ENCODE measurements at regions not wholly inside any gene's neighbourhood (a gene's known extent, or its start where the extent isn't known, plus 50 kb on each side); places are given as distances from the start of the nearest gene placed in this dataset.

DNA sequence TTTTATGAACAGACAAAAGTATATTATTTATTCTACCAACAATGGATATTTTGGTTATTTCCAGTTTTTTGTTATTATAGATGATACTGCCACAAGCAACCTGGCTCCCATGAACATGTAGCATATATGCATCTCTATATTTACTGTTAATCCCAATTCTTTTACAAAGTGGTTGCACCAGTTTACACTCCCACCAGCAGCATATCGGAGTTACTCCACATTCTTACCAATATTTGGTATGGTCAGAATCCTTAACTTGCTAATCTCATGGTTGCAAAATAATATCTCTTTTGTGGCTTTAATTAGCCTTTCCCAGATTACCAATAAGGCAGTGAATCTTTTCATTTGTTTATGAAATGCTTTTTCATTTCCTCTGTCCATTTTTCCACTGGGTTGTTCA is 137.6 kb upstream of the CDYL start:
- no peak overlapping the region for H3K4me3 ChIP-seq (ENCODE audit: low read depth, low read length)
- TF ChIP-seq, protein P1, sequence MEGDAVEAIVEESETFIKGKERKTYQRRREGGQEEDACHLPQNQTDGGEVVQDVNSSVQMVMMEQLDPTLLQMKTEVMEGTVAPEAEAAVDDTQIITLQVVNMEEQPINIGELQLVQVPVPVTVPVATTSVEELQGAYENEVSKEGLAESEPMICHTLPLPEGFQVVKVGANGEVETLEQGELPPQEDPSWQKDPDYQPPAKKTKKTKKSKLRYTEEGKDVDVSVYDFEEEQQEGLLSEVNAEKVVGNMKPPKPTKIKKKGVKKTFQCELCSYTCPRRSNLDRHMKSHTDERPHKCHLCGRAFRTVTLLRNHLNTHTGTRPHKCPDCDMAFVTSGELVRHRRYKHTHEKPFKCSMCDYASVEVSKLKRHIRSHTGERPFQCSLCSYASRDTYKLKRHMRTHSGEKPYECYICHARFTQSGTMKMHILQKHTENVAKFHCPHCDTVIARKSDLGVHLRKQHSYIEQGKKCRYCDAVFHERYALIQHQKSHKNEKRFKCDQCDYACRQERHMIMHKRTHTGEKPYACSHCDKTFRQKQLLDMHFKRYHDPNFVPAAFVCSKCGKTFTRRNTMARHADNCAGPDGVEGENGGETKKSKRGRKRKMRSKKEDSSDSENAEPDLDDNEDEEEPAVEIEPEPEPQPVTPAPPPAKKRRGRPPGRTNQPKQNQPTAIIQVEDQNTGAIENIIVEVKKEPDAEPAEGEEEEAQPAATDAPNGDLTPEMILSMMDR (IDR thresholded peaks at IDR 0.05; ENCODE audit: low read depth, low read length) = no peak
- H3K27me3 ChIP-seq (ENCODE audit: insufficient read depth, low read depth, severe bottlenecking) = peaks cover 58% of the 10 kb centered on the region
- DNase-seq = no peak
- no peak overlapping the region for H3K27ac ChIP-seq
- H3K36me3 ChIP-seq = no peaks in the 10 kb centered on the region
- H3K9me3 ChIP-seq (ENCODE audit: severe bottlenecking) = no peaks in the 10 kb centered on the region

DNA sequence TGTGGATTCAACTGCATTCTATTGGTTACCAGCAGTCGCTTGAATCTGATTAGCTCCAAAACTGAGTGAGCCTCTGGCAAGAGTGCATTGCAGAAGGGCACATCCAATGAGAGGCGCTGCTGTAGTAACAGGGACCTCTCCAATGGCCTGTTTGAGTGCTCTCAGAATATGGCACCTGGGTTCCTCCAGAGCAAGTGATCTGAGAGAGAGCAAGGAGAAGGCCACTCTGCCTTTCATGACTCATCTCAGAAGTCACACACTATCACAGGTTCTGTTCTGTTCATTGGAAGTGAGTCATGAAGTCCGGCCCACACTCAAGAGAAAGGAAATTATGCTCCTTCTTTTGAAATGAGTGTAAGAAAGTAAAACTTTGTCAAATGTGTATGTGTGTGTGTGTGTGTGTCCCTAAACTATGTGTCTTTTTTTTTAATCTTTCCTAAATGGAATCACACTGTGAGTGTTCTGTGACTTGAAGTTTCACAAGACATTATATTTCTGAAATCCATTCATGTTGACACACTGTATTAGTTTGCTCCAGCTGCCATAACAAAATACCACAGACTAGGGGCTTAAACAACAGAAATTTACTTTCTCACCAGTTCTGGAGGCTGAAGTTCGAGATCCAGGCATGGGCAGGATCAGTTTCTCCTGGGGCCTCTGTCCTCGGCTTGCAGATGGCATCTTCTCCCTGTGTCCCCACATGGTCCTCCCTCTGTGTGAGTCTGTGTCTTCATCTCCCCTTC is 138.3 kb upstream of the CDYL start:
- TF ChIP-seq, protein P1 (IDR thresholded peaks at IDR 0.05; ENCODE audit: low read depth, low read length) = no peak
- Histone ChIP-seq H3K27ac (no peak overlapping the region), H3K36me3 (no peaks in the 10 kb centered on the region), H3K4me3 (ENCODE audit: low read depth, low read length) (no peak overlapping the region), H3K27me3 (ENCODE audit: insufficient read depth, low read depth, severe bottlenecking) (peaks cover 51% of the 10 kb centered on the region), H3K9me3 (ENCODE audit: severe bottlenecking) (no peaks in the 10 kb centered on the region)
- no peak for DNase-seq

DNA sequence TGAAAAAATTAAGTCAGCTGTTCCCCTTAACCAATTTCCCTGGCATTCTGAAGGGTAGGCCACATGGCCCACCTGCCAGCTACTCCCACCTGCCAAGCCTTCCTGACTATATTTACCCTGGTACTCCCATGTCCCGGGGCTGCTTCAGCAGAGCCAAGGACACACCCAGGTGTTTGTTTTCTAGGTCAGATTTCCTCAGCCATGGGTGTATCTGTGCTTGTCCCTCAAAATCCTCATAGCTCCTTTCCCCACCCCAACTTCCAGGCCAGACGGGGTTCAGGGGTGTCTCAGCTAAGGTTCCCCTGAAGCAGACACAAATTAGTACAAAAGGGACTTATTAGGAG is 139.4 kb upstream of the CDYL start:
- no peak for DNase-seq
- H3K36me3 ChIP-seq = no peaks in the 10 kb centered on the region
- TF ChIP-seq, protein P1 (IDR thresholded peaks at IDR 0.05; ENCODE audit: low read depth, low read length) = no peak

DNA sequence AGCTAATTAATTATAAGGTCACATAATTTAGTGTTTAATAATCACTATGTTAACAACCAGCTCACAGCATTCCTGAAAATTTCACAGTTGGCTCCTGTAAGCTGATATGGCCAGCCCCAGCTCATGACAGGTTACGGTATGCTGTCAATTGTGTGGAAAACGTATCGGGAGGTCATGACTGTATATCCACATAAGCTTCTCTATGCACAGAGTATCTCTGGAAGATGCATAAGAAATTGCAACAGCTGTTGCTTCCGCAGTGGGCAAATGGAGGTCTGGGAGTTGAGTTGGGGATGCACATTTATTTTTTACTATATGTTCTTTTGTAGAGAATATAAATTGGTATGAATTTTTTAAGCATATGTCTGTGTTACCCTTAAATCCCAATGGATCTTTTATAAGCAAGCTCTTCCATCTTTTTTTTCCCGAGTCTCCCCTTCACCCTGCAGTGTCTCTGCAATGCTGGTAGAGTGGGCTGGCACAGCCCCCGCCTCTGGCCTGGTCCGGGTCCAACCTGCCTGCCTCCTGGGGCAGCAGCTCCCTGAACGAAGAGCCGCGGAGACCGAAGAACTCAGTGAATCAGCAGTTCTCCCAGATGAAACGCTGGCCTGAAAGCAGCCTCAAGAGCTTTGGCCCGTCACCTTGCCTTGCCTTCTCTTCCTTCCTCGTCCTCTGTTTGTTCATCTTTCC is 139.9 kb upstream of the CDYL start:
- Histone ChIP-seq H3K27ac (no peak overlapping the region), H3K4me3 (ENCODE audit: low read depth, low read length) (no peak overlapping the region), H3K9me3 (ENCODE audit: severe bottlenecking) (no peaks in the 10 kb centered on the region), H3K27me3 (ENCODE audit: insufficient read depth, low read depth, severe bottlenecking) (peaks cover 41% of the 10 kb centered on the region), H3K36me3 (no peaks in the 10 kb centered on the region)
- TF ChIP-seq, protein P1 (IDR thresholded peaks at IDR 0.05; ENCODE audit: low read depth, low read length) = no peak
- no peak for DNase-seq

More for the DNA sequence above, 139.4 kb upstream of the CDYL start:
- H3K9me3 ChIP-seq (ENCODE audit: severe bottlenecking) = no peaks in the 10 kb centered on the region
- H3K27ac ChIP-seq = no peak overlapping the region
- no peak overlapping the region for H3K4me3 ChIP-seq (ENCODE audit: low read depth, low read length)
- H3K27me3 ChIP-seq (ENCODE audit: insufficient read depth, low read depth, severe bottlenecking) = peaks cover 47% of the 10 kb centered on the region

DNA sequence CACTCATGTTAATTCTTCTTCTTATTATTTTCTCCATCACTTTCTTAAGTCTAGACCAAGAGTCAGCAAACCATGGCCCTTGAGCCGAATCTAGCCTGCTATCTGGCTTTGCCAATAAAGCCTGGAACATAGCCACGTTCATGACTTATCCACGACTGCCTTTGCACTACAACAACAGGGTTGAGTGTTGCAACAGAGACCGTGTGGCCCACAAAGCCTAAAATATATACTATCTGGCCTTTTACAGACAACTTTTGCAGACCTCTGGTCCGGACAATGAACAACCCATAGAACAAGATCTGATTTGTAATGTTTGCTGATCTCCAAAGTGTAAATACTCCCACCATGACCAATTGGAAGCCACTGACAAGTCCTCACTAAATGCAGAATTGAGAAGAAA is 140.5 kb upstream of the CDYL start:
- Histone ChIP-seq H3K27me3 (ENCODE audit: insufficient read depth, low read depth, severe bottlenecking) (peaks cover 37% of the 10 kb centered on the region), H3K36me3 (no peaks in the 10 kb centered on the region), H3K4me3 (ENCODE audit: low read depth, low read length) (no peak overlapping the region), H3K9me3 (ENCODE audit: severe bottlenecking) (no peaks in the 10 kb centered on the region), H3K27ac (no peak overlapping the region)
- no peak for DNase-seq
- TF ChIP-seq, protein P1 (IDR thresholded peaks at IDR 0.05; ENCODE audit: low read depth, low read length) = no peak

Data from WERI-Rb-1 (cell line).